ENCODE measurements at regions not wholly inside any gene's neighbourhood (a gene's known extent, or its start where the extent isn't known, plus 50 kb on each side); places are given as distances from the start of the nearest gene placed in this dataset.
A peak's percentile ranks its signal among the peaks of the same experiment; 100 is the strongest.

DNA sequence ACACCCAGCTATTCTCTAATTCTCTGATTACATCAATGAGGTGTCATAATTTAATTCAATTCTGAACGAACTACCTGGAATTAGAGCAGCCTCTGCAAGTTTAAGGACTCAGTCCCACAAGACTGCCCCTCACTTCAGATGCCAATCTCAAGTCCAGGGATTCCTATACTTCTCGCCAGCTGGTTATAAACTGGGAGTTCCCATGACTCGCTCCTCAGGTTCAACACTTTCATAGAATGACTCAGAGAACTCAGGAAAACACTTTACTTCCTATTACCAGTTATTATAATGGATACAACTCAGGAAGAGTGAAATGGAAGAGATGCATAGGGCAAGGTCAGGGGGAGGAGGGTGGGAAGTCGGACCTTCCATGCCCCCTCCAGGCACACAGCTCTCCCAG is 112.3 kb upstream of the ATP5MC3 start:
- no peaks in the 10 kb centered on the region for H3K4me1 ChIP-seq
- intact Hi-C loops (cut with DNase I; ENCODE audit: low total_unique reads), result no loop called here
- no peaks in the 10 kb centered on the region for H3K36me3 ChIP-seq
- TF ChIP-seq CTCF (IDR thresholded peaks at IDR 0.05), result no peak
- TF ChIP-seq POLR2A (IDR thresholded peaks at IDR 0.05), result no peak
- no peaks in the 10 kb centered on the region for H3K27me3 ChIP-seq
- no peak for DNase-seq
- H3K27ac ChIP-seq, result no peak overlapping the region
- H3K4me3 ChIP-seq, result no peak overlapping the region
- H3K9me3 ChIP-seq, result no peaks in the 10 kb centered on the region

- no peak overlapping the region for H3K27ac ChIP-seq
- no peaks in the 10 kb centered on the region for H3K4me1 ChIP-seq
- no peaks in the 10 kb centered on the region for H3K9me3 ChIP-seq
- H3K27me3 ChIP-seq, result no peaks in the 10 kb centered on the region
- no peak overlapping the region for H3K4me3 ChIP-seq
- TF ChIP-seq POLR2A (IDR thresholded peaks at IDR 0.05), result no peak
- no peak for TF ChIP-seq CTCF (IDR thresholded peaks at IDR 0.05)
- no peaks in the 10 kb centered on the region for H3K36me3 ChIP-seq
- intact Hi-C loops (cut with DNase I; ENCODE audit: low total_unique reads), result no loop called here
- no peak for DNase-seq
Observed at GRCh38 chr2:175293195-175293594, 111.7 kb upstream of the ATP5MC3 start.

GRCh38 chr2:175282886-175283285 is 101.4 kb upstream of the ATP5MC3 start:
- Histone ChIP-seq H3K27me3 (no peaks in the 10 kb centered on the region), H3K4me1 (no peaks in the 10 kb centered on the region), H3K9me3 (no peaks in the 10 kb centered on the region), H3K27ac (no peak overlapping the region), H3K4me3 (no peak overlapping the region), H3K36me3 (no peaks in the 10 kb centered on the region)
- no peak for DNase-seq
- TF ChIP-seq POLR2A (IDR thresholded peaks at IDR 0.05), result no peak
- no peak for TF ChIP-seq CTCF (IDR thresholded peaks at IDR 0.05)
- intact Hi-C loops (cut with DNase I; ENCODE audit: low total_unique reads), result no loop called here

GRCh38 chr2:175282300-175282699 is 100.8 kb upstream of the ATP5MC3 start:
- Histone ChIP-seq H3K27me3 (no peaks in the 10 kb centered on the region), H3K36me3 (no peaks in the 10 kb centered on the region), H3K4me3 (no peak overlapping the region), H3K9me3 (no peaks in the 10 kb centered on the region), H3K27ac (no peak overlapping the region), H3K4me1 (no peaks in the 10 kb centered on the region)
- peak; percentile 21 to 48 (median 32) for TF ChIP-seq CTCF (IDR thresholded peaks at IDR 0.05)
- TF ChIP-seq POLR2A (IDR thresholded peaks at IDR 0.05), result no peak
- DNase-seq, result no peak
- intact Hi-C loops (cut with DNase I; ENCODE audit: low total_unique reads), result no loop called here

GRCh38 chr2:175277772-175278171 is 96.3 kb upstream of the ATP5MC3 start:
- DNase-seq, result no peak
- intact Hi-C loops (cut with DNase I; ENCODE audit: low total_unique reads), result no loop called here
- no peaks in the 10 kb centered on the region for H3K36me3 ChIP-seq
- no peaks in the 10 kb centered on the region for H3K9me3 ChIP-seq
- no peak overlapping the region for H3K4me3 ChIP-seq
- H3K27me3 ChIP-seq, result peaks cover 0 to 4% of the 10 kb centered on the region in 2 donors
- H3K4me1 ChIP-seq, result no peaks in the 10 kb centered on the region
- no peak overlapping the region for H3K27ac ChIP-seq
- no peak for TF ChIP-seq POLR2A (IDR thresholded peaks at IDR 0.05)
- no peak for TF ChIP-seq CTCF (IDR thresholded peaks at IDR 0.05)

Data from uterus (tissue), 3 donors.